ENCODE measurements at regions not wholly inside any gene's neighbourhood (a gene's known extent, or its start where the extent isn't known, plus 50 kb on each side); places are given as distances from the start of the nearest gene placed in this dataset.

DNA sequence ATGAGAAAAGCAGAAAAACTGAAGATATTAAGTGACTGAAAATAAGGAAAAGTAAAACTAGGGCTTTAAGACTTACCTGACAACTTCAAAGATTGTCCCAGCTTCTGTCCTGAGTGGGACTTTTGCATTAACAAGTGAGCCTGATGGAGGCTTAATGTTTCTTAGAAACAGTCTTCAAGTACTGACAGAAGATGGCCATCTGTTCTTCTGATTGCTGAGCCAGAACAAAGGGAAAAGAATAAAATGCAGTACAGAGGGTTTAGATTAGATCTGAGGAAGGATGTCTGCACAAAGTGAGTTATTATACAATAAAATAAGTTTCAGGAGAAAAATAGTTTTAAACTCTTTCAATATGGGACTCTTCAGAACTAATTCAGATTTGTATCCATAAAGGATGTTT is 500.7 kb downstream of the CETN3 start:
- TF ChIP-seq EZH2 (IDR thresholded peaks at IDR 0.05; ENCODE audit: low read length, unreplicated experiment), result no peak
- no peak for TF ChIP-seq CTCF (conservative IDR thresholded peaks at IDR 0.05; ENCODE audit: low read depth, low read length)
- TF ChIP-seq EZH2phosphoT487 (IDR thresholded peaks at IDR 0.05; ENCODE audit: borderline replicate concordance, low read length), result no peak

All from PC-3 (cell line).